ENCODE measurements at regions not wholly inside any gene's neighbourhood (a gene's known extent, or its start where the extent isn't known, plus 50 kb on each side); places are given as distances from the start of the nearest gene placed in this dataset.
"Not testable (repeated sequence)": the region's sequence is repeated elsewhere in the genome, so short reads cannot be mapped to it uniquely, and the experiment has no call there.

DNA sequence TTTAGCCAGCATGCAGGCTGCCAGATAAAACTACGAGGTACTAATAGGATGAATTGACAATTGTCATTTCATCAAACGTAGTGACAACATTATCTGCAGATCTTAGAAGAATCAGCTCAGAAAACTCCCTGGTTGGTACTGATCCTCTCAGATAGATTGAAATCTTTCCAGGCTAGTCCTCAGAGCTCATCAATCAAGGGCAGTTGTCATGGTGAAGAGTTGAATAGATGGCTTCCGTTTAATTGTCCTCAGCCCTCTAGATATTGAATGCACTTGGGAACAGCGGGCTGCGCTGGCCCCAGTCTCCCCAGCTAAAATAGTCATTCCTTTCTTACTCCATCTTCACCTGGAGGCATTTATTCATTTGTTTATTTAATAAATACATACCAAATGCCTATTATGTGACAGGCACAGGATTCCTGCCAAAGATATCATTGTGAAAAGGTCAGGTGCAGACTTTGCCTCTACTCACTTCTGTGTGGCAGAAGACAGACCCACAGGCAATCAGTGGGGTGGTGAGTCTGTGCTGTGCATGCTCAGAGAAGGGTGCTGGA lies 1081.6 kb downstream of the TYW1 start:
- no peak overlapping the region for H3K4me2 ChIP-seq (ENCODE audit: low read depth, low read length, poor library complexity, severe bottlenecking)
- H4K20me1 ChIP-seq (ENCODE audit: insufficient read depth, low read length, poor library complexity, severe bottlenecking), result no peaks in the 10 kb centered on the region
- no peak overlapping the region for H3K9ac ChIP-seq (ENCODE audit: low read depth, low read length, poor library complexity, severe bottlenecking)
- H3F3A ChIP-seq (ENCODE audit: low read depth), result no peaks in the 10 kb centered on the region
- no peak overlapping the region for H3K4me3 ChIP-seq (ENCODE audit: low read length, poor library complexity, severe bottlenecking)
- H3K36me3 ChIP-seq (ENCODE audit: insufficient read depth, low read length), result no peaks in the 10 kb centered on the region
- H3K4me1 ChIP-seq (ENCODE audit: insufficient read depth, low read length, poor library complexity, severe bottlenecking), result no peaks in the 10 kb centered on the region
- H3K79me2 ChIP-seq (ENCODE audit: insufficient read depth, low read length), result no peaks in the 10 kb centered on the region
- no peaks in the 10 kb centered on the region for H3K9me2 ChIP-seq (replicated peaks; ENCODE audit: low read depth, low read length)
- H2AFZ ChIP-seq (ENCODE audit: low read length), result no peak overlapping the region
- TF ChIP-seq CTCF (conservative IDR thresholded peaks at IDR 0.05; ENCODE audit: low read length), result no peak
- TF ChIP-seq EZH2phosphoT487 (IDR thresholded peaks at IDR 0.05; ENCODE audit: borderline replicate concordance), result no peak
- H3K9me3 ChIP-seq (ENCODE audit: insufficient read depth, low read depth, low read length), result peaks cover 10% of the 10 kb centered on the region; the same call in 1 of the 2 replicates
- no peaks in the 10 kb centered on the region for H3K27me3 ChIP-seq (ENCODE audit: insufficient read depth, low read length, poor library complexity, severe bottlenecking)

GRCh38 chr7:68082066-68082960 lies 1085.7 kb downstream of the TYW1 start:
- not testable (repeated sequence) for H3K9ac ChIP-seq (ENCODE audit: low read depth, low read length, poor library complexity, severe bottlenecking); H3K4me3 ChIP-seq (ENCODE audit: low read length, poor library complexity, severe bottlenecking); H3K79me2 ChIP-seq (ENCODE audit: insufficient read depth, low read length); H3K9me3 ChIP-seq (ENCODE audit: insufficient read depth, low read depth, low read length); H3K27me3 ChIP-seq (ENCODE audit: insufficient read depth, low read length, poor library complexity, severe bottlenecking); H4K20me1 ChIP-seq (ENCODE audit: insufficient read depth, low read length, poor library complexity, severe bottlenecking); H3K36me3 ChIP-seq (ENCODE audit: insufficient read depth, low read length); H3K4me2 ChIP-seq (ENCODE audit: low read depth, low read length, poor library complexity, severe bottlenecking); H3K4me1 ChIP-seq (ENCODE audit: insufficient read depth, low read length, poor library complexity, severe bottlenecking); H2AFZ ChIP-seq (ENCODE audit: low read length); H3F3A ChIP-seq (ENCODE audit: low read depth); H3K9me2 ChIP-seq (replicated peaks; ENCODE audit: low read depth, low read length)

GRCh38 chr7:68082961-68083657 lies 1086.5 kb downstream of the TYW1 start:
- not testable (repeated sequence) for H3K9me3 ChIP-seq (ENCODE audit: insufficient read depth, low read depth, low read length); H3K27me3 ChIP-seq (ENCODE audit: insufficient read depth, low read length, poor library complexity, severe bottlenecking); H2AFZ ChIP-seq (ENCODE audit: low read length); H3K9ac ChIP-seq (ENCODE audit: low read depth, low read length, poor library complexity, severe bottlenecking); H3K4me2 ChIP-seq (ENCODE audit: low read depth, low read length, poor library complexity, severe bottlenecking); H3F3A ChIP-seq (ENCODE audit: low read depth); H3K79me2 ChIP-seq (ENCODE audit: insufficient read depth, low read length); H3K9me2 ChIP-seq (replicated peaks; ENCODE audit: low read depth, low read length); H3K36me3 ChIP-seq (ENCODE audit: insufficient read depth, low read length); H3K4me3 ChIP-seq (ENCODE audit: low read length, poor library complexity, severe bottlenecking); H4K20me1 ChIP-seq (ENCODE audit: insufficient read depth, low read length, poor library complexity, severe bottlenecking); H3K4me1 ChIP-seq (ENCODE audit: insufficient read depth, low read length, poor library complexity, severe bottlenecking)

DNA sequence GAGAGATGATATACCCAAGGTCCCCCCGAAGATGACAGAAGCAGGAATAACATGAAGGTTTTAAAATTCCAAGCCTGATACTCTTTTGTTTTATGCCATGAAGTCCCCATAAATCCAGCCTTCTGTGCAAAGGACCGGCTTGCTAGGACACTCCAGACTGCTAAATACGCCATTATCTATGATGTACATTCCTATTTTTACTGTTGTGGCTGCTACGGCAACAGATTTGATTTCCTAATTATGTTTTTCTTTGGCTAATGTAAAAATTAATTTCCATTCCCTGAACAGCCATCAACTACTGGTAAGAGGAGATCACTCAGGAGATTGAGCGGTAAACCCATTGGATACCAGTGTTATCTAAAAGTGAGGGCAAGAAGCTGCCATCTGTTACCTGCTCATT lies 1090.8 kb downstream of the TYW1 start:
- TF ChIP-seq EZH2phosphoT487 (IDR thresholded peaks at IDR 0.05; ENCODE audit: borderline replicate concordance), result no peak
- TF ChIP-seq CTCF (conservative IDR thresholded peaks at IDR 0.05; ENCODE audit: low read length), result no peak
- H3K27me3 ChIP-seq (ENCODE audit: insufficient read depth, low read length, poor library complexity, severe bottlenecking), result no peaks in the 10 kb centered on the region

More for the DNA sequence above, 1090.8 kb downstream of the TYW1 start:
- Histone ChIP-seq H3K9me2 (replicated peaks; ENCODE audit: low read depth, low read length) (no peaks in the 10 kb centered on the region), H3K9ac (ENCODE audit: low read depth, low read length, poor library complexity, severe bottlenecking) (no peak overlapping the region), H3K36me3 (ENCODE audit: insufficient read depth, low read length) (no peaks in the 10 kb centered on the region), H3K4me1 (ENCODE audit: insufficient read depth, low read length, poor library complexity, severe bottlenecking) (no peaks in the 10 kb centered on the region), H3K4me2 (ENCODE audit: low read depth, low read length, poor library complexity, severe bottlenecking) (no peak overlapping the region), H4K20me1 (ENCODE audit: insufficient read depth, low read length, poor library complexity, severe bottlenecking) (no peaks in the 10 kb centered on the region), H3K4me3 (ENCODE audit: low read length, poor library complexity, severe bottlenecking) (no peak overlapping the region), H3F3A (ENCODE audit: low read depth) (no peaks in the 10 kb centered on the region), H3K79me2 (ENCODE audit: insufficient read depth, low read length) (no peaks in the 10 kb centered on the region), H2AFZ (ENCODE audit: low read length) (no peak overlapping the region), H3K9me3 (ENCODE audit: insufficient read depth, low read depth, low read length) (no peaks in the 10 kb centered on the region; the same call in 1 of the 2 replicates)
